ENCODE measurements at regions not wholly inside any gene's neighbourhood (a gene's known extent, or its start where the extent isn't known, plus 50 kb on each side); places are given as distances from the start of the nearest gene placed in this dataset.

DNA sequence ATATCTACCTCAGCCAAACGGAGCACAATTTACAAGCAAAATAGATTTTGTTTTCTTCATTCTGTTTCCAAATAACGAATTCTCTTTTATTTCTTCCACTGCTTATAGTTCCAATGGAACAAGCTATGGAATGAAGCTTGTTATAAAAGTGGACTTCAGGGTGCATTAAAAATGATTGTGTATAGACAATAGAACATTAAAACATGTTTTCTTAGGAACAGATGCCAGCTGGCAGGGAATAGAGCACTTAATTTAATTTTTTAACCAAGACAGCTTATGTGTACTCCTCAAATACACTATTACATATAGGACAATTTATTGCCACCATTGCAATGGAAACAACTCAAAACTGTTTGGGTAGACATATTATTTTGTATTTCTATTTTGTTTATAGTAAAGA lies 860.1 kb upstream of the TYRP1 start:
- H3K9me3 ChIP-seq (ENCODE audit: severe bottlenecking), result no peaks in the 10 kb centered on the region
- H3K4me3 ChIP-seq (ENCODE audit: severe bottlenecking), result no peak overlapping the region
- DNase-seq (ENCODE audit: low spot score) (no peak), ATAC-seq (ENCODE audit: low read depth) (no peak)
- H3K4me1 ChIP-seq (ENCODE audit: insufficient read depth, poor library complexity, severe bottlenecking), result no peaks in the 10 kb centered on the region
- no peak overlapping the region for H3K27ac ChIP-seq (ENCODE audit: poor library complexity, severe bottlenecking)
- H3K36me3 ChIP-seq (ENCODE audit: low read depth), result no peaks in the 10 kb centered on the region
- H3K27me3 ChIP-seq (ENCODE audit: insufficient read depth, poor library complexity, severe bottlenecking), result peaks cover 11% of the 10 kb centered on the region
- TF ChIP-seq, protein P1, sequence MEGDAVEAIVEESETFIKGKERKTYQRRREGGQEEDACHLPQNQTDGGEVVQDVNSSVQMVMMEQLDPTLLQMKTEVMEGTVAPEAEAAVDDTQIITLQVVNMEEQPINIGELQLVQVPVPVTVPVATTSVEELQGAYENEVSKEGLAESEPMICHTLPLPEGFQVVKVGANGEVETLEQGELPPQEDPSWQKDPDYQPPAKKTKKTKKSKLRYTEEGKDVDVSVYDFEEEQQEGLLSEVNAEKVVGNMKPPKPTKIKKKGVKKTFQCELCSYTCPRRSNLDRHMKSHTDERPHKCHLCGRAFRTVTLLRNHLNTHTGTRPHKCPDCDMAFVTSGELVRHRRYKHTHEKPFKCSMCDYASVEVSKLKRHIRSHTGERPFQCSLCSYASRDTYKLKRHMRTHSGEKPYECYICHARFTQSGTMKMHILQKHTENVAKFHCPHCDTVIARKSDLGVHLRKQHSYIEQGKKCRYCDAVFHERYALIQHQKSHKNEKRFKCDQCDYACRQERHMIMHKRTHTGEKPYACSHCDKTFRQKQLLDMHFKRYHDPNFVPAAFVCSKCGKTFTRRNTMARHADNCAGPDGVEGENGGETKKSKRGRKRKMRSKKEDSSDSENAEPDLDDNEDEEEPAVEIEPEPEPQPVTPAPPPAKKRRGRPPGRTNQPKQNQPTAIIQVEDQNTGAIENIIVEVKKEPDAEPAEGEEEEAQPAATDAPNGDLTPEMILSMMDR (IDR thresholded peaks at IDR 0.05; ENCODE audit: poor library complexity, severe bottlenecking), result no peak

DNA sequence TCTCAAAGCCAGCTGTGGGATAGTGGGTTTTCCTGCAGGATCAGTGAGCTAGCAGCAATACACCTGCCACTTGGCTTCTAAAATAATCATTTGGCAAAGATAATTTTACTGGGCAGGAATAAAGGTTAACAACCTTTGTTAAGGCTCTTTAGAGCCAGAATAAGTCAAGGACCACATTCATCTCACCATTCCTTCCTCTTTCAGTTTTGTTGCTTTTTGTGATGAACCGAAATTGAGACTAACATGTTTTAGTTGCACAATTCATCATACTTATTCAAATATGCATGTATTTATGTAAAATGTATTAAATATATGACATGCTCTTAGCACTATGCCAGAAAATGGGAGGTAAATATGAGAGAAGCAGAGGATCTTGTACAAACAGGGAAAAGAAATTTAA lies 824.4 kb upstream of the TYRP1 start:
- Histone ChIP-seq H3K36me3 (ENCODE audit: low read depth) (no peaks in the 10 kb centered on the region), H3K27ac (ENCODE audit: poor library complexity, severe bottlenecking) (no peak overlapping the region), H3K4me1 (ENCODE audit: insufficient read depth, poor library complexity, severe bottlenecking) (no peaks in the 10 kb centered on the region), H3K9me3 (ENCODE audit: severe bottlenecking) (no peaks in the 10 kb centered on the region), H3K4me3 (ENCODE audit: severe bottlenecking) (no peak overlapping the region), H3K27me3 (ENCODE audit: insufficient read depth, poor library complexity, severe bottlenecking) (peaks cover 3% of the 10 kb centered on the region)
- no peak for ATAC-seq (ENCODE audit: low read depth)
- no peak for DNase-seq (ENCODE audit: low spot score)
- TF ChIP-seq, protein P1 (IDR thresholded peaks at IDR 0.05; ENCODE audit: poor library complexity, severe bottlenecking), result no peak

DNA sequence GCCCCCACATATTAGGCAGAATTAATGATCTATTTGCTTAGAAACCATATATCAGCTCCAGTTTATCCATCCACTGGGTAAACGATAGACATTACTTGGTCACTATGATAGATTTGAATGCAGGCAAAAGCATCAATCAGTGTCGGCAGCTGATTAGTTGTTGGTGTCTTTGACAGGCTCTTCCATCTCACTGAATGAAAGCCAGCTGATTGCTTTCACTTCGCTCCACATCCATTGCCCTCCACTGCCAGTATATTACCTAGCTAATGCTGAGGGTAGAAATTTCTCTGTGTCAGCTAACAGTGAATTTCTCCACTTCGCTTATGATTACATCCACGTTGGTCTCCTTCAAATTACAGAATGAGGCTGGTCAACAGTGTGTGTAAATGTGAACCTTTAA lies 821.3 kb upstream of the TYRP1 start:
- TF ChIP-seq, protein P1 (IDR thresholded peaks at IDR 0.05; ENCODE audit: poor library complexity, severe bottlenecking), result no peak

DNA sequence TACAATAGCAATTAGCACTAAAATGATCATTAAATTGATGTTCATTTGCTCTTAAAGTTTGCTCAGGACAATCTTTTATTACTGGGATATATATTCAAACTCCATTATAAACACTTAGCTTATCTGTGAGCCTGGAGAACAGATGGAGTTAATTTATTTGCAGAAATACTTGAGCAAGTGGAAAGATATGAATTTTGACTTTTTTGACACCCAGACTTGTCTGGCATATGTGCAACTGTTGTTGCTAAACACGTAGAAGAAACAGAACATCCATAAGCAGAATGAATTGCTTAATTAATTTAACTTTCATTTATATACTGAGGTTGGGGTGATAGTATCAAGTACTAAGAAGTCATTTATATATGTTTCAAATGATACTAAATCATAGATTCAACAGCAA lies 820.7 kb upstream of the TYRP1 start:
- Histone ChIP-seq H3K4me1 (ENCODE audit: insufficient read depth, poor library complexity, severe bottlenecking) (no peaks in the 10 kb centered on the region), H3K9me3 (ENCODE audit: severe bottlenecking) (no peaks in the 10 kb centered on the region), H3K27ac (ENCODE audit: poor library complexity, severe bottlenecking) (no peak overlapping the region), H3K36me3 (ENCODE audit: low read depth) (no peaks in the 10 kb centered on the region), H3K4me3 (ENCODE audit: severe bottlenecking) (no peak overlapping the region), H3K27me3 (ENCODE audit: insufficient read depth, poor library complexity, severe bottlenecking) (peaks cover 3% of the 10 kb centered on the region)
- no peak for DNase-seq (ENCODE audit: low spot score)
- no peak for ATAC-seq (ENCODE audit: low read depth)
- TF ChIP-seq, protein P1 (IDR thresholded peaks at IDR 0.05; ENCODE audit: poor library complexity, severe bottlenecking), result no peak

More for the DNA sequence above, 821.3 kb upstream of the TYRP1 start:
- Histone ChIP-seq H3K4me1 (ENCODE audit: insufficient read depth, poor library complexity, severe bottlenecking) (no peaks in the 10 kb centered on the region), H3K36me3 (ENCODE audit: low read depth) (no peaks in the 10 kb centered on the region), H3K4me3 (ENCODE audit: severe bottlenecking) (no peak overlapping the region), H3K27me3 (ENCODE audit: insufficient read depth, poor library complexity, severe bottlenecking) (peaks cover 3% of the 10 kb centered on the region), H3K9me3 (ENCODE audit: severe bottlenecking) (no peaks in the 10 kb centered on the region), H3K27ac (ENCODE audit: poor library complexity, severe bottlenecking) (no peak overlapping the region)
- ATAC-seq (ENCODE audit: low read depth) (no peak), DNase-seq (ENCODE audit: low spot score) (no peak)

DNA sequence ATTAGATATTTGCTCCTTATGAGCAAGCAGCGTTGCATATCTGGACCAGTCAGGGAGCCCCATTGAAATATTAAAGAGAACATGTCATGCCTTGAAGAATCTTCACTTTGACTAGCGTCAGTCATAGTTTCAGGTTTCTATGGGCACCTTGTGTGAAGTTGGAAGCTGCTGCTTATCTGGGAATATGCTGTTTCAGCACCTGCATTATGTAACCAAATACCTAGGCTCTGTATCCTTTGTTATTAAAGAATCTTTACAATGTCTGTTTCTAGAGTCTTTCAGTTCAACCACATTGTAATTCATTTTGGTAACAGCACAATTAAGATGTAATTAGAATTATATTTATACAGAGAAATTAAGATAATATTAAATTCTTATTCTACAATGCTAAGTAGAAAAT lies 818.8 kb upstream of the TYRP1 start:
- no peak overlapping the region for H3K27ac ChIP-seq (ENCODE audit: poor library complexity, severe bottlenecking)
- no peak overlapping the region for H3K4me3 ChIP-seq (ENCODE audit: severe bottlenecking)
- TF ChIP-seq, protein P1 (IDR thresholded peaks at IDR 0.05; ENCODE audit: poor library complexity, severe bottlenecking), result no peak
- H3K27me3 ChIP-seq (ENCODE audit: insufficient read depth, poor library complexity, severe bottlenecking), result peaks cover 3% of the 10 kb centered on the region
- ATAC-seq (ENCODE audit: low read depth) (no peak), DNase-seq (ENCODE audit: low spot score) (no peak)
- no peaks in the 10 kb centered on the region for H3K9me3 ChIP-seq (ENCODE audit: severe bottlenecking)
- H3K36me3 ChIP-seq (ENCODE audit: low read depth), result no peaks in the 10 kb centered on the region
- H3K4me1 ChIP-seq (ENCODE audit: insufficient read depth, poor library complexity, severe bottlenecking), result no peaks in the 10 kb centered on the region

Data from RWPE2 (cell line).